Epithelial cell of esophagus (primary cell): ENCODE measurements at regions not wholly inside any gene's neighbourhood (a gene's known extent, or its start where the extent isn't known, plus 50 kb on each side); places are given as distances from the start of the nearest gene placed in this dataset.

Experiments
- DNase-seq: peaks from one replicate; pipeline ENCODE4 v3.0.0; 2010; ENCODE audit warnings: low read depth
- H3K4me3 ChIP-seq: 2 replicates; pipeline ENCODE4 v1.5.1; 2011; ENCODE audit warnings: mild to moderate bottlenecking, low read length, control low read depth
- CTCF ChIP-seq: IDR thresholded peaks from 2 replicates; pipeline ENCODE4 v1.5.1; 2011; ENCODE audit warnings: low read depth, mild to moderate bottlenecking, low read length, control low read depth, inconsistent platforms; ENCODE audit not compliant: insufficient read depth; ENCODE audit errors: missing control alignments

- no peak overlapping the region for H3K4me3 ChIP-seq
- DNase-seq = no peak
- no peak for TF ChIP-seq CTCF
These were observed 138.8 kb upstream of the CSF3R start for GRCh38 chr1:36621531-36621930.

GRCh38 chr1:36620142-36620541, 137.4 kb upstream of the CSF3R start:
- no peak overlapping the region for H3K4me3 ChIP-seq
- TF ChIP-seq CTCF = no peak
- DNase-seq = no peak

GRCh38 chr1:36614991-36615390, 132.3 kb upstream of the CSF3R start:
- H3K4me3 ChIP-seq = no peak overlapping the region
- DNase-seq = no peak
- no peak for TF ChIP-seq CTCF

- no peak for DNase-seq
- TF ChIP-seq CTCF = no peak
- H3K4me3 ChIP-seq = no peak overlapping the region
These were observed 131.9 kb upstream of the CSF3R start for GRCh38 chr1:36614571-36614970.

- TF ChIP-seq CTCF = no peak
- no peak overlapping the region for H3K4me3 ChIP-seq
- no peak for DNase-seq
These were observed 131.0 kb upstream of the CSF3R start for GRCh38 chr1:36613721-36614120.

- DNase-seq = no peak
- no peak for TF ChIP-seq CTCF
These were observed 130.2 kb upstream of the CSF3R start for GRCh38 chr1:36612881-36613280.

GRCh38 chr1:36612121-36612520, 129.4 kb upstream of the CSF3R start:
- no peak overlapping the region for H3K4me3 ChIP-seq
- DNase-seq = no peak
- TF ChIP-seq CTCF = no peak

More at GRCh38 chr1:36612881-36613280, 130.2 kb upstream of the CSF3R start:
- H3K4me3 ChIP-seq = no peak overlapping the region
